NCI-H69 (cell line): ENCODE measurements at regions not wholly inside any gene's neighbourhood (a gene's known extent, or its start where the extent isn't known, plus 50 kb on each side); places are given as distances from the start of the nearest gene placed in this dataset.
"Not testable (repeated sequence)": the region's sequence is repeated elsewhere in the genome, so short reads cannot be mapped to it uniquely, and the experiment has no call there.

Experiments
- DNase-seq: peaks from one replicate; lab custom pipeline; 2025; lab: John Stamatoyannopoulos, UW

DNA sequence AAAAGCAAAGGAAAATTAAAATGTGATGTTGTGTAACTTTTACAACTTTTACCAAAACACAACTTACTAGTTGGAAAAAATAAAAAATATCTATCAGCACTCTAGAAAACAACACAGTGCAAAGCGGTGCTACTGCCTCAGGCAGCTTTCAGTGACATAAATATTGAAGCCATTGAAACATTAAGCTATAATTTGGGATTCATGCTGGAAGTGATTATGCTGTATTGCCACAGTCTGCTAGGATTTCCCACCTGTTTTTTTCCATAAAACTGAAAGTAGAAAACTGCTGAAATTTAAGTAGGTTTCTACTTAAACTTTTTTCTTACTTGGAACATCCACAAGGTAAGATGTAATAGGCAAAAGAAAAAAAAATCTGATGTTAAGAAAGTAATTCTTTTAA lies 674.4 kb downstream of the KCNT2 start:
- DNase-seq, result peak; percentile 85

- no peak for DNase-seq
Measured at GRCh38 chr1:195915826-195916225, 692.4 kb downstream of the KCNT2 start.

DNA sequence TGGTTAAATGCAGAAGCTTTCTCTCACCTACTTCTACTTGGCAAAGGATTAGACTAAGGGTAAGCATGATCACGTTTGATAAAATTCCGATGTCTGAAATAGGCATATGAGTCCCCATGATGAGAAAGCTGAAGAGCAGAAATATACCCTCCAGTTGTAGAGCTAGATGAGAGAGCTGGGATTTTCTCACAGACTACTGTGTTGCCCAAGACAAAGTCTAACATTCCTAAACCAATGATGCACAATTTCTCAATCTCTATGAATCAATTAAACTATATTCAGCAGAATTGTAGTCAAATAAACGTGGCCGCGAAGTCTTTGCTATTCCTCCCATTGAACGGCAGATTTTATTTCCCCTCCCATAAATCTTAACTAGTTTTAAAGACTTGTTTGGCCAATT lies 699.2 kb downstream of the KCNT2 start:
- no peak for DNase-seq

DNA sequence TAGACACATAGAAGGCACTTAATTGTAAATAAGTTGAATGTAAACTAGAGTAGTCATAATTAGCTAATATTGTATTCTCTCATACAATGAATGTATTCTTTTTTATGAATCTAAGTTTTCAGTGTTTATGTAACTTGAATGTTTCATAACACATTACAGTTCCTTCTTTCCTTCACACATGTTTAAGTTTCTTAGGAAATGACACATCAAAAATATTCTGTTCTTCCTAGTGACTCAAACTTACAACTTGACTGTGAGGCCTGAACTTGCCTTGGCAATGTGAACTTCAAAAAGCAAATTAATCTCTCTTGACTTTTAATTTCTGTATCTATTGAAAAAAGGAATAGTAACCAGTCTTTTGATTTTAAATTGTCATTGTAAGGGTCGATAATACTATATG lies 700.1 kb downstream of the KCNT2 start:
- DNase-seq, result no peak

GRCh38 chr1:195903203-195903602 lies 705.0 kb downstream of the KCNT2 start:
- no peak for DNase-seq

- no peak for DNase-seq
Measured at GRCh38 chr1:195902779-195903178, 705.5 kb downstream of the KCNT2 start.

GRCh38 chr1:195899762-195900352 lies 708.4 kb downstream of the KCNT2 start:
- DNase-seq, result peak; percentile 13

DNA sequence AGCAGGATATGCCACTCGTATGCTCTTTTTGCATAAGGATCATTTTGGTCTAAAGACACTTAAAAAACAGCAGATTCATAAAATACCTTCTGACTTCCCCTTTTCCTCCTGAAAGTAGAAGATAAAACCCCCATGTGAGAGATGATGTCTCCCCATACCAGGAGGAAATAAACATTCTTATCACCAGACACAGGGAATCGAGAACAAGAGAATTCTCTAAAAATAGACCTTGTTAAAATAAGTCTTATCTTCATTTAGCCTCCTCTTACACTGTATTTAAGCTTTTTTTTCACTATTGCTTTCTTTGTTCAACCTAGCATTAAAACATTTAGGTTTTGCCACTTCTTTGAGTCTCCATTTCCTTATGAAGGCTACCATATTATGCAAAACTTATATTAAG lies 709.3 kb downstream of the KCNT2 start:
- DNase-seq, result no peak

GRCh38 chr1:195898373-195898772 lies 709.9 kb downstream of the KCNT2 start:
- no peak for DNase-seq

DNA sequence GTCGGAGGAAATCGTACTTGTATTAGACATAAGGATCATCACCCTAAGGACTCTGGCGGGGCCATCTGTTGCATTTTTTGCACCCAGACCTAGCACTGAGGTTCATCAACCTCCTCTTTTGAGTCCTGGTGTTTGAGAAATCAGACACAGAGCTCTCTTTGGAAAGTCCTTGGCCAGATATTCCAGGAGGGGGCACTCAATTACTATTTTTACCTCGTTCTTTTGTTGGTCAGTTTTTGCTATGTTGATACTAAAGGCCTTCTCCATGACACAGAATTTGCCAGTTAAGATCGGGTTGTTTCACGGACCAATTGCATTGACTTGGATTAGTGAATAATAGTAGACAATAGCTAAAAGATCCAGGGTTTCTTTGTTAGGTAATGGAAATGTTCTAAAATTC lies 711.2 kb downstream of the KCNT2 start:
- DNase-seq, result peak; percentile 42

GRCh38 chr1:195894411-195894810 lies 713.8 kb downstream of the KCNT2 start:
- DNase-seq, result no peak

- peak; percentile 24 for DNase-seq
Measured at GRCh38 chr1:195886000-195886399, 722.2 kb downstream of the KCNT2 start.

DNA sequence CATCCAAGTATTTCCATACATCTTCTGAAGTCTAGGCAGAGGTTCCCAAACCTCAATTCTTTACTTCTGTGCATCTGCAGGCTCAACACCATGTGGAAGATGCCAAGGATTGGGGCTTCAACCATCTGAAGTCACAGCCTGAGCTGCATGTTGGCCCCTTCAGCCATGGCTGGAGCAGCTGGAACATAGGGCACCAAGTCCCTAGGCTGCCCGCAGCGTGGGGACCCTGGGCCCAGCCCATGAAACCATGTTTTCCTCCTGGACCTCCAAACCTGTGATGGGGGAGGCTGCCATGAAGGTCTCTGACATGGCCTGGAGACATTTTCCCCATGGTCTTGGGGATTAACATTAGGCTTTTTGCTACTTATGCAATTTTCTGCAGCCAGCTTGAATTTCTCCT lies 729.8 kb downstream of the KCNT2 start:
- no peak for DNase-seq

DNA sequence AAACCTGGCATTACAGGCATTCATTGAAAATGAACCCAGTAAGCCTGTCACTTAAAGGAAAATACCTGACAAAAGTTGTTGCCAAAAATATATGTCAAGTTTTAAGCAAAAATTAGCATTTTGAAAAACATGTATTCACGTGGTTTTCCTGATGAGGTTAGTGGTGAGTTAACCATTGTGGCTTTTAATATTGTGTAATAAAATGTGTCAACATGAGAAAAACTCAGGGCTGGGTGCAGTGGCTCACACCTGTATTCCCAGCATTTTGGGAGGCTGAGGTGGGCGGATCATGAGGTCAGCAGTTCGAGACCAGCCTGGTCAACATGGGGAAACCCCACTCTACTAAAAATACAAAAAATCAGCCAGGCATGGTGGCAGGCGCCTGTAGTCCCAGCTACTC lies 731.4 kb downstream of the KCNT2 start:
- no peak for DNase-seq

GRCh38 chr1:195872376-195872775 lies 735.9 kb downstream of the KCNT2 start:
- DNase-seq, result no peak

- no peak for DNase-seq
Measured at GRCh38 chr1:195867638-195868037, 740.6 kb downstream of the KCNT2 start.

- DNase-seq, result no peak
Measured at GRCh38 chr1:195866781-195867222, 741.4 kb downstream of the KCNT2 start.

DNA sequence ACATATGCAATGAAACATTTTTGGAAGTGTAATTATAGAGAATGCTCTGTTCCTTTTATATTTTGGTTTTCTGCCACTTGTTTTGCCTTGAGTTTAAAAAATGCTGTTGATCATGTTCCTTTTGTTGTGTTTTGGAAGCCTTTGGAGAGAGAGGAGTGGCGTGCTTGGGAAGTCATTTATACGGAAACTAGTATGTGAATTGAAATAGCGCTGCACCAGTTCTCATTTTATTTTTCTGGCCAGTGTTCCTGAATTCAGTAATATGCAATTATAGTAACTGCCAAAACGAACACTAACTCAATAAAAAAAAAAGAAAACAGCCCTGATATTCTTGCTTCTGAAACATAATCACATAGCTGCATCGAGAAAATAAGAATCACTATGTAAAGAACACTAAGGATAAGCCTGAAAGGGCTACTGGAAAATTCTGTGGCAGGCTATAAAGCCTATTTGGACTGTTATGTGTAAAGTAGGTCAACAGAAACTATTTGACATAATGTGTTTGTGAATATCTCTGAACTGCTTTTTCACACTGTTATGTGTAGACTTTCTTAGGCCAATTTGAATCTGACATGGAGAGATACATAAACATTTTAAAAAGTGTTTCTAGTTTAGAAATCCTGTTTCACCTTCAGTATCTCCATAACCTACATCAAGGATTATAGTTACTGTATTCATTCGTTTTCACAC lies 742.0 kb downstream of the KCNT2 start:
- DNase-seq, result no peak

- no peak for DNase-seq
Measured at GRCh38 chr1:195851804-195852203, 756.4 kb downstream of the KCNT2 start.

GRCh38 chr1:195851016-195851601 lies 757.1 kb downstream of the KCNT2 start:
- DNase-seq, result no peak

- no peak for DNase-seq
Measured at GRCh38 chr1:195849180-195849579, 759.1 kb downstream of the KCNT2 start.

DNA sequence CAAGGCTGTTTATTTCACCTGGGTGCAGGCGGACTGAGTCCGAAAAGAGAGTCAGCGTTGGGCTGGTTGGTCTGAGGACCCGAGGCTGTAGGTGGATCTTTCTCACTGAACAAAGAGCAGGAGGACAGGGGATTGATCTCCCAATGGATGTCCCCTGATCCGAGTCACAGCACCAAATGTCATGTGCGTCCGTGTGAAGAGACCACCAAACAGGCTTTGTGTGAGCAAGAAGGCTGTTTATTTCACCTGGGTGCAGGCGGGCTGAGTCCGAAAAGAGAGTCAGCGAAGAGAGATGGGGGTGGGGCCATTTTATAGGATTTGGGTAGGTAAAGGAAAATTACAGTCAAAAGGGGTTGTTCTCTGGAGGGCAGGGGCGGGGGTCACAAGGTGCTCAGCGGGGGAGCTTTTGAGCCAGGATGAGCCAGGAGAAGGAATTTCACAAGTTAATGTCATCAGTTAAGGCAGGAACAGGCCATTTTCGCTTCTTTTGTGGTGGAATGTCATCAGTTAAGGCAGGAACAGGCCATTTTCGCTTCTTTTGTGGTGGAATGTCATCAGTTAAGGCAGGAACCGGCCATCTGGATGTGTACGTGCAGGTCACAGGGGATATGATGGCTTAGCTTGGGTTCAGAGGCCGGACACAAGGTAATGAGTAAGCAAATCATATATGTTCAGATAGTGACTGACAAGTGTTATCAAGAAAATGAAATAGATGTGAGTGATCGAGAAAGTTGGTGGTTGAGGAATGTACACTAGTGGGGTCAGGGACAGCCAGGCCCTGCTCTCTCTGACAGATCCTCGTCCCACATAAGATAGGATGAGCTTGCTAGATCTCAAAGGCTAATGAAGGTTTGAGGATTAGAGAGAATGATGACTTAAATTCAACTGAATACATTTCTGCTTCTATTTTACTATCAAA lies 760.0 kb downstream of the KCNT2 start:
- not testable (repeated sequence) for DNase-seq
